Parathyroid adenoma (tissue), 2 donors: ENCODE measurements at regions not wholly inside any gene's neighbourhood (a gene's known extent, or its start where the extent isn't known, plus 50 kb on each side); places are given as distances from the start of the nearest gene placed in this dataset.
A peak's percentile ranks its signal among the peaks of the same experiment; 100 is the strongest.

Source experiments
- H2AFZ ChIP-seq: fragments of 300-600 bp; sonication (generic); one replicate; pipeline ENCODE4 v1.7.0; 2017; ENCODE audit warnings: antibody characterized with exemption, mild to moderate bottlenecking
- H3K27ac ChIP-seq: fragments of 300-600 bp; sonication (generic); one replicate; pipeline ENCODE4 v1.7.0; 2017
- H3K27me3 ChIP-seq: fragments of 300-600 bp; sonication (generic); one replicate; pipeline ENCODE4 v1.7.0; 2017; ENCODE audit warnings: low read length; ENCODE audit not compliant: control insufficient read depth, insufficient read depth
- H3K36me3 ChIP-seq: fragments of 300-600 bp; sonication (generic); one replicate; pipeline ENCODE4 v1.7.0; 2017; ENCODE audit warnings: low read length; ENCODE audit not compliant: control insufficient read depth, insufficient read depth
- H3K4me1 ChIP-seq: fragments of 300-600 bp; sonication (generic); one replicate; pipeline ENCODE4 v1.7.0; 2017; ENCODE audit warnings: control low read depth
- H3K4me2 ChIP-seq: fragments of 300-600 bp; sonication (generic); one replicate; pipeline ENCODE4 v1.7.0; 2017; ENCODE audit warnings: low read length
- H3K4me3 ChIP-seq: fragments of 300-600 bp; sonication (generic); one replicate; pipeline ENCODE4 v1.7.0; 2017; ENCODE audit warnings: low read depth, low read length
- H3K79me2 ChIP-seq: fragments of 300-600 bp; sonication (generic); one replicate; pipeline ENCODE4 v1.7.0; 2017; ENCODE audit warnings: control low read depth
- H3K9ac ChIP-seq: fragments of 300-600 bp; sonication (generic); one replicate; pipeline ENCODE4 v1.7.0; 2017; ENCODE audit warnings: mild to moderate bottlenecking
- H3K9me3 ChIP-seq: fragments of 300-600 bp; sonication (generic); one replicate; pipeline ENCODE4 v1.7.0; 2017; ENCODE audit warnings: low read length; ENCODE audit not compliant: control insufficient read depth
- CTCF ChIP-seq: fragments of 300-600 bp; sonication (generic); IDR thresholded peaks from one replicate; pipeline ENCODE4 v1.7.0; 2017; ENCODE audit warnings: antibody characterized with exemption, mild to moderate bottlenecking
- donor health status: primary hyperparathyroidism.

- Histone ChIP-seq H3K4me2 (no peak overlapping the region), H3K27ac (no peak overlapping the region), H3K4me1 (no peaks in the 10 kb centered on the region), H3K9ac (no peak overlapping the region), H2AFZ (no peak overlapping the region), H3K27me3 (no peaks in the 10 kb centered on the region), H3K36me3 (no peaks in the 10 kb centered on the region), H3K9me3 (no peaks in the 10 kb centered on the region), H3K79me2 (no peaks in the 10 kb centered on the region), H3K4me3 (no peak overlapping the region)
- TF ChIP-seq CTCF = peak; percentile 36
These were observed 148.1 kb upstream of the MPDZ start for GRCh38 chr9:13427587-13427986.

GRCh38 chr9:13426606-13427005 is 147.1 kb upstream of the MPDZ start:
- no peaks in the 10 kb centered on the region for H3K4me1 ChIP-seq
- no peaks in the 10 kb centered on the region for H3K9me3 ChIP-seq
- H3K36me3 ChIP-seq = no peaks in the 10 kb centered on the region
- H3K27me3 ChIP-seq = no peaks in the 10 kb centered on the region
- H3K79me2 ChIP-seq = no peaks in the 10 kb centered on the region
- no peak overlapping the region for H3K4me3 ChIP-seq
- H3K27ac ChIP-seq = no peak overlapping the region
- H3K4me2 ChIP-seq = no peak overlapping the region
- no peak overlapping the region for H3K9ac ChIP-seq
- TF ChIP-seq CTCF = no peak
- H2AFZ ChIP-seq = no peak overlapping the region

DNA sequence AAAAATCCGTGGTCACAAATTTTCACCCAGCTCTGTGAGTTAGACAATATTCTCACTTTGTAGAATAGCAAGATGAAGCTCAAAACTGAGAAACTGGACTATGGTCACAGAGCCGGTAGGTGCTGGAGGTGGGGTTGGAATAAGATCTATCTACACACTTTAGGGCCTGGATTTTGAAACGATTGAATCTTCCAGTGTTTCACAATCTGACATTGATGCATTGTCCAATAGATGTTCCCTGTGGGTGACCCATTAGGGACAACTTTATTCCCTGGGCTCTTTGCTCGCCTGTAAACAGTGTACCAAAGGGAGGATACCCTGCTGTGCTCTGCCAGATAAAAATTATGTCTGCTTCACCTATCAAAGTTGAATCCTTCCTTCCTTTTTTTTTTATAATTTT is 145.4 kb upstream of the MPDZ start:
- Histone ChIP-seq H3K4me3 (no peak overlapping the region), H2AFZ (no peak overlapping the region), H3K4me1 (no peaks in the 10 kb centered on the region), H3K27me3 (no peaks in the 10 kb centered on the region), H3K9ac (no peak overlapping the region), H3K36me3 (no peaks in the 10 kb centered on the region), H3K27ac (no peak overlapping the region), H3K79me2 (no peaks in the 10 kb centered on the region), H3K9me3 (no peaks in the 10 kb centered on the region), H3K4me2 (no peak overlapping the region)
- no peak for TF ChIP-seq CTCF

- no peaks in the 10 kb centered on the region for H3K9me3 ChIP-seq
- no peak overlapping the region for H3K4me3 ChIP-seq
- H3K9ac ChIP-seq = no peak overlapping the region
- no peak overlapping the region for H3K4me2 ChIP-seq
- H3K27me3 ChIP-seq = no peaks in the 10 kb centered on the region
- no peak for TF ChIP-seq CTCF
- no peak overlapping the region for H2AFZ ChIP-seq
- no peak overlapping the region for H3K27ac ChIP-seq
- no peaks in the 10 kb centered on the region for H3K4me1 ChIP-seq
- no peaks in the 10 kb centered on the region for H3K36me3 ChIP-seq
- H3K79me2 ChIP-seq = no peaks in the 10 kb centered on the region
These were observed 144.7 kb upstream of the MPDZ start for GRCh38 chr9:13424204-13424603.

DNA sequence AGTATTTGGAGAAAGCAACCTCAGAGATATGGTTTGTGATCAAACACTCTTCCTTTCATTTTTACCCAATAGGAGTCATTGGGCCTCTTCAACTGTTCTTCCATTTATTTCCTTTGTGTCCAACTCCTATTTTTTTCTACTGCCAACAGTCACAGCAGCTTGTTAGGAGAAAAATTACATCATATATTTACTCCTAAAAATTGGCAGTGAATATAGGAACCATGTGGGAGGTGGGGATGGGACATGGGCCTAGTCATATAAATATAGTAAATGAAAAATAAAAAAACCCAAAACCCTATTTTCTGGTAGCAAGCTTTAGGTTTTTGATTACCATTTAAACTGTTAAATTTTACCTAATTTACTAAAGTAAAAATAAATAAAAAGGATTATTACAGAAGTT is 134.9 kb upstream of the MPDZ start:
- Histone ChIP-seq H2AFZ (no peak overlapping the region), H3K27me3 (no peaks in the 10 kb centered on the region), H3K79me2 (no peaks in the 10 kb centered on the region), H3K9ac (no peak overlapping the region), H3K9me3 (no peaks in the 10 kb centered on the region), H3K36me3 (no peaks in the 10 kb centered on the region), H3K4me3 (no peak overlapping the region), H3K4me2 (no peak overlapping the region), H3K4me1 (no peaks in the 10 kb centered on the region), H3K27ac (no peak overlapping the region)
- no peak for TF ChIP-seq CTCF
